Prostate gland (tissue), 2 donors: ENCODE measurements at regions not wholly inside any gene's neighbourhood (a gene's known extent, or its start where the extent isn't known, plus 50 kb on each side); places are given as distances from the start of the nearest gene placed in this dataset.

Experiments used
- CTCF ChIP-seq, 4 experiments: fragments of 200-600 bp in 2 of 4; fragments of 450-650 bp in 2 of 4; sonication (generic) in 2 of 4; IDR thresholded peaks; 1 replicate in 3 of 4; 2 replicates in 1 of 4; pipeline ENCODE4 v1.5.1; 2016 to 2019; ENCODE audit warnings: antibody characterized with exemption in 4 of 4, mild to moderate bottlenecking in 2 of 4, moderate library complexity in 2 of 4
- POLR2A ChIP-seq: fragments of 450-650 bp; IDR thresholded peaks from one replicate; pipeline ENCODE4 v1.6.1; 2016; ENCODE audit warnings: antibody characterized with exemption, mild to moderate bottlenecking
- POLR2AphosphoS5 ChIP-seq: sonication (generic); formaldehyde crosslinking; IDR thresholded peaks from one replicate; pipeline ENCODE4 v1.6.1; 2017; ENCODE audit warnings: antibody characterized with exemption

DNA sequence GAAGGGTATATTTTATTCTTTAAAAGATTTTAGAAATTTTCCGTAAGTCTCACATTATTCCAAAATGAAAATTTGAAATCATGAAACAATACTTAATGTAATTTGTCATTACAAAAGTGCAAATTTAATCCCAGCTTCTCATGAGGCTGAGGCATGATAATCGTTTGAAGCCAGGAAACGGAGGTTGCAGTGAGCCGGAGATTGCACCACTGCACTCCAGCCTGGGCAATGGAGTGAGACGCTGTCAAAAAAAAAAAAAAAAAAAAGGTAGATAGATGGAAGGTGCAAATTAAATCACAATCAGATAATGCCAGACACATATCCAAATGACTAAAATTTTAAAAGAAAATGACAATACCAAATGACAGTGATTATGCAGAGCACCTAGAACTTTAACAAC, 644.2 kb downstream of the FAM181B start:
- TF ChIP-seq POLR2AphosphoS5 = no peak
- no peak for TF ChIP-seq POLR2A
- no peak for TF ChIP-seq CTCF (IDR thresholded peaks at IDR 0.05)
